ENCODE measurements at regions not wholly inside any gene's neighbourhood (a gene's known extent, or its start where the extent isn't known, plus 50 kb on each side); places are given as distances from the start of the nearest gene placed in this dataset.
"Not testable (repeated sequence)": the region's sequence is repeated elsewhere in the genome, so short reads cannot be mapped to it uniquely, and the experiment has no call there.

- no peak for DNase-seq (ENCODE audit: extremely low spot score)
- H3K36me3 ChIP-seq = no peaks in the 10 kb centered on the region
- no peaks in the 10 kb centered on the region for H3K9me3 ChIP-seq
- no peaks in the 10 kb centered on the region for H3K4me1 ChIP-seq
- no peak overlapping the region for H3K27ac ChIP-seq (replicated peaks in 1 of 4)
- intact Hi-C loops (cut with DNase I) = no loop called here
- 84% methylated on average over 4 of the region's 4 CpGs for WGBS
- no peaks in the 10 kb centered on the region for H3K27me3 ChIP-seq
- H3K4me3 ChIP-seq = no peak overlapping the region
- TF ChIP-seq CTCF (IDR thresholded peaks at IDR 0.05) (no peak), POLR2AphosphoS5 (IDR thresholded peaks at IDR 0.05) (no peak), EP300 (IDR thresholded peaks at IDR 0.05) (no peak), POLR2A (IDR thresholded peaks at IDR 0.05; ENCODE audit: low read depth) (no peak)
Observed at GRCh38 chr9:29440449-29440848, 1867.2 kb upstream of the C9orf72 start.

- no peak overlapping the region for H3K27ac ChIP-seq (replicated peaks in 1 of 4)
- TF ChIP-seq EP300 (IDR thresholded peaks at IDR 0.05) (no peak), POLR2AphosphoS5 (IDR thresholded peaks at IDR 0.05) (no peak), POLR2A (IDR thresholded peaks at IDR 0.05; ENCODE audit: low read depth) (no peak), CTCF (IDR thresholded peaks at IDR 0.05) (no peak)
- 70% methylated on average over 3 of the region's 3 CpGs for WGBS
Observed at GRCh38 chr9:29445751-29446150, 1872.5 kb upstream of the C9orf72 start.

GRCh38 chr9:29449306-29449705 is 1876.0 kb upstream of the C9orf72 start:
- H3K9me3 ChIP-seq = no peaks in the 10 kb centered on the region
- H3K27ac ChIP-seq (replicated peaks in 1 of 4) = no peak overlapping the region
- H3K4me3 ChIP-seq = no peak overlapping the region
- H3K4me1 ChIP-seq = no peaks in the 10 kb centered on the region
- H3K27me3 ChIP-seq = no peaks in the 10 kb centered on the region
- no peaks in the 10 kb centered on the region for H3K36me3 ChIP-seq
- DNase-seq (ENCODE audit: extremely low spot score) = no peak
- intact Hi-C loops (cut with DNase I) = no loop called here
- no peak for TF ChIP-seq EP300 (IDR thresholded peaks at IDR 0.05)
- no peak for TF ChIP-seq CTCF (IDR thresholded peaks at IDR 0.05)
- no peak for TF ChIP-seq POLR2AphosphoS5 (IDR thresholded peaks at IDR 0.05)
- TF ChIP-seq POLR2A (IDR thresholded peaks at IDR 0.05; ENCODE audit: low read depth) = no peak

More at GRCh38 chr9:29445751-29446150, 1872.5 kb upstream of the C9orf72 start:
- H3K27me3 ChIP-seq = no peaks in the 10 kb centered on the region
- intact Hi-C loops (cut with DNase I) = no loop called here
- H3K4me3 ChIP-seq = no peak overlapping the region
- DNase-seq (ENCODE audit: extremely low spot score) = no peak
- H3K36me3 ChIP-seq = no peaks in the 10 kb centered on the region
- H3K9me3 ChIP-seq = no peaks in the 10 kb centered on the region
- H3K4me1 ChIP-seq = no peaks in the 10 kb centered on the region

- 88% methylated on average over 26 of the region's 29 CpGs for WGBS
- intact Hi-C loops (cut with DNase I) = not testable (repeated sequence)
Observed at GRCh38 chr9:29450343-29450875, 1877.1 kb upstream of the C9orf72 start.

GRCh38 chr9:29456940-29457339 is 1883.7 kb upstream of the C9orf72 start:
- Histone ChIP-seq H3K27ac (replicated peaks in 1 of 4) (no peak overlapping the region), H3K9me3 (peaks cover 0 to 5% (median 0%) of the 10 kb centered on the region in 4 donors), H3K4me3 (no peak overlapping the region), H3K36me3 (no peaks in the 10 kb centered on the region), H3K27me3 (no peaks in the 10 kb centered on the region), H3K4me1 (no peaks in the 10 kb centered on the region)
- TF ChIP-seq EP300 (IDR thresholded peaks at IDR 0.05) = no peak
- TF ChIP-seq POLR2A (IDR thresholded peaks at IDR 0.05; ENCODE audit: low read depth) = no peak
- TF ChIP-seq CTCF (IDR thresholded peaks at IDR 0.05) = no peak
- TF ChIP-seq POLR2AphosphoS5 (IDR thresholded peaks at IDR 0.05) = no peak
- 83% methylated on average over 3 of the region's 3 CpGs for WGBS
- intact Hi-C loops (cut with DNase I) = no loop called here
- no peak for DNase-seq (ENCODE audit: extremely low spot score)

More at GRCh38 chr9:29450343-29450875, 1877.1 kb upstream of the C9orf72 start:
- H3K27ac ChIP-seq (replicated peaks in 1 of 4); H3K9me3 ChIP-seq; H3K4me1 ChIP-seq; H3K27me3 ChIP-seq; H3K36me3 ChIP-seq; DNase-seq (ENCODE audit: extremely low spot score); H3K4me3 ChIP-seq: not testable (repeated sequence)

All from esophagus muscularis mucosa (tissue), 4 donors.